T-helper 2 cell (primary cell): ENCODE measurements at regions not wholly inside any gene's neighbourhood (a gene's known extent, or its start where the extent isn't known, plus 50 kb on each side); places are given as distances from the start of the nearest gene placed in this dataset.
"Not testable (repeated sequence)": the region's sequence is repeated elsewhere in the genome, so short reads cannot be mapped to it uniquely, and the experiment has no call there.

ENCODE experiments used
- DNase-seq, 5 experiments: peaks; one replicate each; pipeline versions ENCODE4 v3.0.0 to v3.0.0-alpha.2; 2012 to 2022

DNA sequence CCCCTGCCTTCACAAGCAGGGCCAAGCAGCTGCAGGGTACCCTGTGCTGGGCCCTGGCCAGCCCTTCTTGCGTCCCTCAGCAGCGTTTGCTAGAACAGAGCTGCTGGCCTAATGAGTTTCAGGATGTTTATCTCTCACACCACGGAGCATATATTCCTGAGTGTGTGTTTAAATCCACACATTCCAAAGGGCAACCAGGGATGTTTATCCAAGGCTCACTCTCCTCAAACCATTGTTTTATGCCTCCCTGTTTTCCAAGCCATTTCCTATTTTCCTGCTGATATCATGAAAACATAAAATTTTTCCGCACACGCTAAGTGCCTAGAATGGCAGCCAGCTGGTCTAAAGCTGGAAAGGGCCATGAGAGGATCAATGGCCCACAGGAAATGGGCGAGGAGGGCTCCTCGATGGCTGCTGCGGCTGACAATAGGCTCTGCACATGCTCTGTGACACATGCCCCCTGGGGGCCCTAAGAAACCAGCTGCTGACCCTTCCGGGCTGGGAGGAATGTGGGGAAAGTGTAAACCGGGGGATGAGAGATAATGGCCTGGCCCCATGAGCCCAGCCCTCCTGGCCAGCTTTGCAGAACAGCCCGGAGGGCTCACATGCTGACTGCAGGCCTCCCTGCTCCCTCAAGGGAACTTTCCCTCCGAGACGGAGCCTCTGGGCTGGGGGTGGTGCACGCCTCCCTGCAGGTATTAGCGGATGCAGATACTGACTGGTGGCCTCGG is 194.0 kb downstream of the NDUFA10 start:
- DNase-seq, result no peak

DNA sequence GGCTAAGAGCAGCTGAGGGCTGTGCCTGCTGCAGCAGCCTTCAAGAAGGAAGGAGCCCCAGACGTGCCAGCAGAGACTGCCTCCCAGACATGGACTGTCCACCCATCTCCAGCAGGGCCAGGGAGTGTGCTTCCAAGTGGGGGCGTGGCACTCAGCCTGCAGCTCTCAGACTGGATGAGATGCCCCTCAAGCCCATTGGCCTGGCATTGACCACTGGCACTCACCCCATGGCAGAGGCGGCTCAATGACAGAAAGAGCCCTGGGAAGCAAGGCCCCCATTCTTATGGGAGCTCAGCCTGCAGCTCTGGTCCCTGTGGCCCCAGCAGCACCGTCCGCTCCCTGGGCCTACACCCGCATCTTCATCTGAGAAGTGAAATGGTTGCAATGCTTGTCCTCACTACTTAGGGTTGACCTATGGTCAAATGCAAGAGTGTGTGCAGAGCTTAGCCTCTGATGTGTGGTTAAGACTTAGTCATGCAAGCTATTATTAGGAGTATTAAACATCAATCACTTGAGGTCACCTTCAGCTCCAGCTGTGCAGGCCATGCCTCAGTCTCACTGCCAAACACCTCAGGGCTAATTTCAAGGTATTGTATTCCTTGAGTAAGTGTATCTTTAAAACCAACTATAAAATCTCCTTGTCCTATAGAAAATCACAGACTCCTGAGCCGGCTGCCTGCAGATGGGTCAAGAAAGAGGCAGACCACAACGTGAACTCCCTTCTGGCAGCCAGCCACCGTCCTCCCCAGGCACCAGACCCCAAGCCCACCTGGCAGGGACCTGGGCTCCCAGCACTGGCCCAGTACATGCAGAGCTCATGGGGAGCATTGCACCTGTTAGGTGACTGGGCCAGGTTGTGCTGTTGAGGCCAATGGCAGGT is 194.8 kb downstream of the NDUFA10 start:
- no peak for DNase-seq

- no peak for DNase-seq
These were observed 195.8 kb downstream of the NDUFA10 start for GRCh38 chr2:239829326-239829725.

DNA sequence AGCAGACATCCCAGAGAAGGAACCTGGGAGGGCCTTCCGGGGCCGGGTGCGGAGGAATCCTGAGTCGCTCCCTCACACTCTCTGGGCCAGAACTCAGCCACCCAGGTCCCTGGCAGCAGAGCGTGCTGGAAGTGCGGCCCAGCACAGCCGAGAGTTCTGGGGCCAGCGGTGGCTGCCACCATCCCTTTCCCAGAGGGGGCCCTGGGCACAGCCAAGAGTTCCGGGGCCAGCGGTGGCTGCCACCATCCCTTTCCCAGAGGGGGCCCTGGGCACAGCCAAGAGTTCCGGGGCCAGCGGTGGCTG is 196.2 kb downstream of the NDUFA10 start:
- not testable (repeated sequence) for DNase-seq

GRCh38 chr2:239828192-239828972 is 196.8 kb downstream of the NDUFA10 start:
- no peak for DNase-seq

DNA sequence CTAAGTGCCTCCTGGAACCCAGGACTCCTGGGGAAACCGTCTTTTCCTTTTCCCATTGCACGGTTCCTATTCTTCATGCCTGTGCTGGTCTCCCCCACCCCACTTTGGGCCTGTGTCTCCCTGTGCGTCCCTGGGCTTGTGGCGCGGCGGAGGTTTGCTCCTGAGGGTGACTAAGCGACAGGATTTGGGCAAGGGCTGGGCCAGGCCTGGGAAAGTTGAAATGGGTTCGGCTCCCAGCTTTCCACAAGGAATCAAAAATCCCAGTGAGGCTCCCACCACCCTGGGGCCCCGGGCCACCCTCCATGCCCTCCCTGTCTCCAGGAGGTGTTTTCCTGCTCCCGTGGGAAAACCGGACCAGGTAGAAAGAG is 197.6 kb downstream of the NDUFA10 start:
- no peak for DNase-seq

GRCh38 chr2:239826786-239827522 is 198.2 kb downstream of the NDUFA10 start:
- no peak for DNase-seq

GRCh38 chr2:239826376-239826775 is 198.8 kb downstream of the NDUFA10 start:
- DNase-seq, result no peak

DNA sequence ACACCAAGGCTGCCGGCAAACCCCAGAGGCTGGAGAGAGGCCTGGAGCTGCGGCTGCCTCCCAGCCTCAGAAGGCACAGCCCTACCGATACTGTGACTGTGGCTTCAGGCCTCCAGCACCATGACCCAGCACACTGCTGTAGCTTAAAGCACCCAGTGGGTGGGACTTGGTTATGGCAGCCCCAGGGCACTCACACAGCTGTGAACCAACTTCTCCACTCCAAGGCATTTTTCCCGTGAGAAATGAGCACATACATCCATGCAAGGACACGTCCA is 199.5 kb downstream of the NDUFA10 start:
- DNase-seq, result no peak

GRCh38 chr2:239824866-239825704 is 200.1 kb downstream of the NDUFA10 start:
- DNase-seq, result no peak

GRCh38 chr2:239824046-239824694 is 201.0 kb downstream of the NDUFA10 start:
- peak in 1 of 5 experiments; percentile 34 for DNase-seq

DNA sequence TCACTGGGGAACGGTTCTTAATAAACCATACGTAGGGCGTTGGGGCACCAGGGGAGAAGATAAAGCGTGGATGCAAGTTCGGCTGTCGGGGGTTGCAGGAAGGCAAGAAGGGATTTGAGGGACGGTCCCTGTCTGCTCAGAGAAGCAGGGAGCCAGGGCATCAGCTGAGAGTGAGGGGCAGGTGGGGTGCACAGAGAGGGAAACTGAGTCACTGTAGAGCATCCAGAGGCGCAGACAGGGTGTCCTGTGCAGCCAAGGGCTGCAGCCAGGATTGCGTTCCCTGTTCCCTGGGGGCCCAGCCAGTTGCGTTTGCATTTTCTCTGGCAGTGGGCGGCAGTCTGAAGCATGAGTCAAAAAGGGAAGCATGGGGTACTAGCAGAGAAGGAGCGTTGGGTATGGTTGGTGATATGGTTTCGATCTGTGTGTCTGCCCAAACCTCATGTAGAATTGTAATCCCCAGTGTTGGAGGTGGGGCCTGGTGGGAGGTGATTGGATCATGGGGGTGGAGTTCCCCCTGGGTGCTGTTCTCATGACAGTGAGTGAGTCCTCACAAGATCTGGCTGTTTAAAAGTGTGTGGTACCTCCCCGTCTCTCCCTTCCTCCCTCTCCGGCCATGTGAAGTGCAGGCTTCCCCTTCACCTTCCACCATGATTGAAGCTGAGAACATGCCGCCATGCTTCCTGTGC is 202.9 kb downstream of the NDUFA10 start:
- DNase-seq, result peak in 2 of 5 experiments; percentile 23 to 88

GRCh38 chr2:239821694-239822075 is 203.5 kb downstream of the NDUFA10 start:
- DNase-seq, result no peak

DNA sequence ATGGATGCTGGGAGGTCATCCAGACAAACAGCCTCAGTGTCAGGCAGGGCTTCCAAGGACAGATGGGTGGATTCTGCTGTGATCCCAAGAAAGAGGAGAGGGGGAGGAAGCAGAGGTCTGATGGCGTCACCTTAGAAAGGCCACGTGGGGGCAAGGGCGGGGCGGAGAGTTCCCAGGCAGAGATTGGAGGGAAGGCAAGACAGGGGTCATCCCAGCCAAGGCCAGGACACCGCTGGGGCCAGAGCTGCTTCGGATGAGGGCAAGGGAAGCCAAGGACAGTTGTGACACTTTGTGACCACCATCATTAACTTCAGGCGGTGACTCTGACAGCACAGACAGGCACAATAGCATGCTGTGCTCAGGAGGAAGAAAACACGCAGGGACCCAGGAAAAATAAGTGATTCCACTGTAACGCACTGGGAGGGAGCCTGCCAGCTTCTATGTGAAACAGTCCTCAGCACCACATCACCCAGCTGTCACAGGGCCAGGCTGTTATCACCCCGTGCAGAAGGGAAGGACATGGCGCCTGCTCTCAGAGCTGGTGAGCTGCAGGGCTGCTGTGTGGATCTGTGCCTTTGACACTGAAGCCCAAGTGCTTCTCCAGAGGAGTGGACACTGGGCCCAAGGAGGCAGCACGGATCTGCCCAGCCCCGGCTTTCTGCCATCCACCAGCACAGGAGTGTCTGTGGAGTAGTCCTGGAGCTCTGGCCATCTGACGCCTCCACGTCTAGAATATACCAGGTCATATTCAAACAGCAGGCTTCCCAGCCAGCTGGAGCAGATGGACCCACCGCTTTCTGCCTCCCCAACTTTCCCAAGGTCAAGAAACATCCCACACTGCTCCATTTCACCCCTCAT is 204.1 kb downstream of the NDUFA10 start:
- DNase-seq, result no peak

GRCh38 chr2:239819974-239820555 is 205.1 kb downstream of the NDUFA10 start:
- no peak for DNase-seq

DNA sequence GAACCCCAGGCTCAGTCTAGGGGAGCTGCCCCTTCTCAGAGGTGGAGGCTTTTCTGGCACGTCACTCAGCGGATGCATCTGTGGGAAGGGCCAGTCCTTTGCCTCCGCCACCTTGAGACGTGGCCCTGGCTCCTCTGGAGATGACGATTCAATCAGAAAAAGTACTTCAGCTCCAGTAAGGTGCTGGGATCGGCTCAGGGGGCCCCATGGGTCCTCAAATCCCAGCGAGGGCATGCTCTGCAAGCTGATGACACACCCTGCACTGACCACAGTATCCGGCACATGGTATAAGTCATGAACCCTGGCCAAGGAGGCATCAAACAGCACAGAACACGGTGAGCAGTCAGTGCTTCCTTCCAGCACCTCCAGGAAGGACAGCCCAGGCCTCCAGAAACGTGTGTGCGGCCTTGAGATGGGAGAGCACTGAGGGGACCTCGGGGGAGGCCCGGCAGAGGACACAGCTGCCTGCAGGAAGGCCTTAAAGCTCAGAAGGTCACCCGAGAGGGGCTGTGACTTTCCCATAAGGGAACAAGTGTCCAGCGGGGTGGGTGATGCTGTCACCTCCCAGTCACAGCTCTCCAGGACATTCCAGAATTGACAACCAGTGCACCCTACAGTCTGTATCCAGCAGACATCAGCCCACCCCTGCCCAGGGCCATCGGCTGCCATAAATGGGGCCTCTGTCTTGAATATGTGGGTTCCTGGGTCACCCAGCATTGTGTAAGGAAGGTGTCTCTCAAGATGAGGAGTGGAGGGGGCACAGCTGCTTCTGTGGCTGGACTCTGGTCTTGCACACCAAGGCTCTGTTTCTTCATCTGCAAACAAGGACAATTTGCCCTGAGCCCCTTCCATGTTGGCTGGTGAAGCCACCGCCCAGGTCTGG is 205.8 kb downstream of the NDUFA10 start:
- DNase-seq, result no peak

- no peak for DNase-seq
These were observed 206.6 kb downstream of the NDUFA10 start for GRCh38 chr2:239818531-239819011.

DNA sequence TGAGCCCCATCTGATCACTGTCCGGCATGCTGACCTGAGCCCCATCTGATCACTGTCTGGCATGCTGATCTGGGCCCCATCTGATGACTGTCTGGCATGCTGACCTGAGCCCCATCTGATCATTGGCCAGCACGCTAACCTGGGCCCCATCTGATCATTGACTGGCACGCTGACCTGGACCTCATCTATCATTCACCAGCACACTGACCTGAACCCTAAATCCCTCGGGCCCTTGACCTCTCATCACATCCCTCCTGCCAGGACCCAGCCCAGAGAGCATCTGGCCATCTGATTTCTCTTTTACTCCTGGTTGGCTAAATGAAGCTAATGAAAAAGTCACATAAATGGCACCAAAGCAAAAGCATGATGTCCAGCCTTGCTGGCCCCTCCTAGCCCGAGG is 207.1 kb downstream of the NDUFA10 start:
- no peak for DNase-seq
